ENCODE measurements at regions not wholly inside any gene's neighbourhood (a gene's known extent, or its start where the extent isn't known, plus 50 kb on each side); places are given as distances from the start of the nearest gene placed in this dataset.

DNA sequence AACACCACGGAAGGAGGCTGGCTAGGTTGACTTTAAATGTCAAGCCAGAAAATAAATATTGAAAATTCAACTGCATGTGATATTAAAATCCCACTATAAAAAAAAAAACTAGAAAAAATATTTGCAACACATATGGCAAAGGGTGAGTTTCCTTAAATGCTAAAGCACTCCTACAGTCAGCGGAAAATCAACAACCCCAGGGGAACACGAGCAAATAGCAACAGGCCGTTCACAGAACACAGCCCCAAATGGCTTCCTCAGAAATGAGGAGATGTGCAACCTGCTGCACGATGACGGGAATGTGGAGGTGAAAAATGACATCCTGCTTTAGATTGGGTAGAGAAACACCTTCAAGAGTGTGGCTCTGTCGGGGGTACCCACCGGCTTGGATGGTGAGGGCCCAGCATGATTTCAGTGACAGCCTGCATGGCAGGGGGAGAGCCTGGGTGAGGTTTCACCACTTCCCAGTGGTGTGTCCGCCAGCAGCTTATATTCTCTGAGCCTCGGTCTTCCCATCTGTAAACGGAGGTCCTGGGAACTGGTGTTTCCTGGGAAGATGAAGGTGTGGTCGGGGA, 157.9 kb upstream of the GLI2 start:
- no peaks in the 10 kb centered on the region for H3K9me3 Mint-ChIP-seq
- H3K27me3 ChIP-seq (ENCODE audit: insufficient read depth): peaks cover 72% of the 10 kb centered on the region
- no peak overlapping the region for H3K27ac ChIP-seq (ENCODE audit: low read depth)
- H3K4me3 ChIP-seq: no peak overlapping the region
- H3K4me2 ChIP-seq: no peak overlapping the region
- TF ChIP-seq JUNB (IDR thresholded peaks at IDR 0.05; ENCODE audit: unreplicated experiment): no peak
- TF ChIP-seq ETS1 (IDR thresholded peaks at IDR 0.05): no peak
- no peak for TF ChIP-seq EZH2 (IDR thresholded peaks at IDR 0.05; ENCODE audit: low read depth, unreplicated experiment)
- no peak for TF ChIP-seq NANOG (IDR thresholded peaks at IDR 0.05; ENCODE audit: borderline replicate concordance)
- TF ChIP-seq, protein P1, sequence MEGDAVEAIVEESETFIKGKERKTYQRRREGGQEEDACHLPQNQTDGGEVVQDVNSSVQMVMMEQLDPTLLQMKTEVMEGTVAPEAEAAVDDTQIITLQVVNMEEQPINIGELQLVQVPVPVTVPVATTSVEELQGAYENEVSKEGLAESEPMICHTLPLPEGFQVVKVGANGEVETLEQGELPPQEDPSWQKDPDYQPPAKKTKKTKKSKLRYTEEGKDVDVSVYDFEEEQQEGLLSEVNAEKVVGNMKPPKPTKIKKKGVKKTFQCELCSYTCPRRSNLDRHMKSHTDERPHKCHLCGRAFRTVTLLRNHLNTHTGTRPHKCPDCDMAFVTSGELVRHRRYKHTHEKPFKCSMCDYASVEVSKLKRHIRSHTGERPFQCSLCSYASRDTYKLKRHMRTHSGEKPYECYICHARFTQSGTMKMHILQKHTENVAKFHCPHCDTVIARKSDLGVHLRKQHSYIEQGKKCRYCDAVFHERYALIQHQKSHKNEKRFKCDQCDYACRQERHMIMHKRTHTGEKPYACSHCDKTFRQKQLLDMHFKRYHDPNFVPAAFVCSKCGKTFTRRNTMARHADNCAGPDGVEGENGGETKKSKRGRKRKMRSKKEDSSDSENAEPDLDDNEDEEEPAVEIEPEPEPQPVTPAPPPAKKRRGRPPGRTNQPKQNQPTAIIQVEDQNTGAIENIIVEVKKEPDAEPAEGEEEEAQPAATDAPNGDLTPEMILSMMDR (conservative IDR thresholded peaks at IDR 0.05; ENCODE audit: low read depth in 2 of 2): no peak
- H2AFZ ChIP-seq: no peak overlapping the region
- peaks cover 65% of the 10 kb centered on the region for H3K27me3 Mint-ChIP-seq (ENCODE audit: insufficient read depth, low read depth, poor library complexity)
- ATAC-seq (no peak), DNase-seq (ENCODE audit: low spot score) (no peak)
- no peak overlapping the region for H3K27ac Mint-ChIP-seq
- no peaks in the 10 kb centered on the region for H3K9me2 ChIP-seq (ENCODE audit: insufficient read depth)
- H3K36me3 Mint-ChIP-seq (ENCODE audit: low read depth): no peaks in the 10 kb centered on the region
- peaks cover 22% of the 10 kb centered on the region for H3K4me1 Mint-ChIP-seq
- no peaks in the 10 kb centered on the region for H3K36me3 ChIP-seq (ENCODE audit: insufficient read depth)
- peaks cover 18% of the 10 kb centered on the region for H3K4me1 ChIP-seq (ENCODE audit: insufficient read depth)
- no peaks in the 10 kb centered on the region for H3K79me2 ChIP-seq (replicated peaks; ENCODE audit: insufficient read depth)
- no peak overlapping the region; the same call in 2 of the 3 replicates for H3K4me3 Mint-ChIP-seq
- no peaks in the 10 kb centered on the region for H4K20me1 ChIP-seq (replicated peaks; ENCODE audit: insufficient read depth)
- H3F3A ChIP-seq (replicated peaks; ENCODE audit: low read depth): no peaks in the 10 kb centered on the region

DNA sequence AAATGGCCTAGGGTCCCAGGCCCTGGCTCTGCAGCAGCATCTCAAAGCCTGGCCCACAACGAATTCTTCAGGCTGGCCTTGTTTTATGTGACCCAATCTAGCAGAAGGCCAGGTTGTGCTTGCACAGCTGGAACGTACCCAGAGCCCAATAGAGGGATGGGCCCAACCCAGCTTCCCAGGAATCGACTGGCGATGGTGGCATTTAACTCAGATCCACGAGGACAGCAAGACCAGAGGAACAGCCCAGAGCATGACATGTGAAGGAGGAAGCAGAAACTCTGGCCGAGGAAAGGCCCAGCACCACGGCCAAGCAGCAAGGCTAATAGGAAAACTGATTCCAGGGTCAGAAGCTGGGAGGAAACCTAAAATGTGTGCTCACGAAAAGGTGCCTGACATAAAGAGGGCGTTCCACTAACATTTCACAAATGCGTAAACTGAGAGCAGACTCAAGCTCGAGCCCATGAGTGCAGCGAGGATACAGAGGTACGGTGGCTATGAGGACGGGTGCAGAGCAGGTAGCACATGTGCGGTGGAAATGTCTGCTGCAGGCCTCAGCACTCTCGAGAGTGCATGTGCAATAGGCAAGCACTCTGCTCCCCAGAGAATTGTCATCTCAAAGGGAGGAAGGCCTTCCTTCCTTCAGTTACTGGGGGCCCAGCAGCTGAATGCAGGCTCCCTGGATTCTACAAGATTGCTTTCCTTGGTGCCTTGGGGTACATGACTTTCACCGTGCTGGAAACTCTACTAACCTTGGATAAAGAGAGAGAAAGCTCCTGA, 156.9 kb upstream of the GLI2 start:
- H3K36me3 ChIP-seq (ENCODE audit: insufficient read depth): no peaks in the 10 kb centered on the region
- no peaks in the 10 kb centered on the region for H3F3A ChIP-seq (replicated peaks; ENCODE audit: low read depth)
- H3K4me1 ChIP-seq (ENCODE audit: insufficient read depth): peaks cover 18% of the 10 kb centered on the region
- H3K27ac ChIP-seq (ENCODE audit: low read depth): no peak overlapping the region
- H3K27me3 ChIP-seq (ENCODE audit: insufficient read depth): peaks cover 66% of the 10 kb centered on the region
- no peak overlapping the region for H3K4me2 ChIP-seq
- peaks cover 22% of the 10 kb centered on the region for H3K4me1 Mint-ChIP-seq
- H3K27ac Mint-ChIP-seq: no peak overlapping the region
- H2AFZ ChIP-seq: no peak overlapping the region
- H4K20me1 ChIP-seq (replicated peaks; ENCODE audit: insufficient read depth): no peaks in the 10 kb centered on the region
- no peaks in the 10 kb centered on the region for H3K36me3 Mint-ChIP-seq (ENCODE audit: low read depth)
- H3K9me3 Mint-ChIP-seq: no peaks in the 10 kb centered on the region
- no peak overlapping the region for H3K4me3 ChIP-seq
- no peaks in the 10 kb centered on the region for H3K79me2 ChIP-seq (replicated peaks; ENCODE audit: insufficient read depth)
- TF ChIP-seq NANOG (IDR thresholded peaks at IDR 0.05; ENCODE audit: borderline replicate concordance): no peak
- TF ChIP-seq ZNF331 (CRISPR knock-in tag; IDR thresholded peaks at IDR 0.05; ENCODE audit: low read depth): no peak
- no peak for TF ChIP-seq STAT1 (IDR thresholded peaks at IDR 0.05; ENCODE audit: unreplicated experiment)
- no peak for TF ChIP-seq EZH2phosphoT487 (IDR thresholded peaks at IDR 0.05; ENCODE audit: unreplicated experiment)
- TF ChIP-seq, protein P2, sequence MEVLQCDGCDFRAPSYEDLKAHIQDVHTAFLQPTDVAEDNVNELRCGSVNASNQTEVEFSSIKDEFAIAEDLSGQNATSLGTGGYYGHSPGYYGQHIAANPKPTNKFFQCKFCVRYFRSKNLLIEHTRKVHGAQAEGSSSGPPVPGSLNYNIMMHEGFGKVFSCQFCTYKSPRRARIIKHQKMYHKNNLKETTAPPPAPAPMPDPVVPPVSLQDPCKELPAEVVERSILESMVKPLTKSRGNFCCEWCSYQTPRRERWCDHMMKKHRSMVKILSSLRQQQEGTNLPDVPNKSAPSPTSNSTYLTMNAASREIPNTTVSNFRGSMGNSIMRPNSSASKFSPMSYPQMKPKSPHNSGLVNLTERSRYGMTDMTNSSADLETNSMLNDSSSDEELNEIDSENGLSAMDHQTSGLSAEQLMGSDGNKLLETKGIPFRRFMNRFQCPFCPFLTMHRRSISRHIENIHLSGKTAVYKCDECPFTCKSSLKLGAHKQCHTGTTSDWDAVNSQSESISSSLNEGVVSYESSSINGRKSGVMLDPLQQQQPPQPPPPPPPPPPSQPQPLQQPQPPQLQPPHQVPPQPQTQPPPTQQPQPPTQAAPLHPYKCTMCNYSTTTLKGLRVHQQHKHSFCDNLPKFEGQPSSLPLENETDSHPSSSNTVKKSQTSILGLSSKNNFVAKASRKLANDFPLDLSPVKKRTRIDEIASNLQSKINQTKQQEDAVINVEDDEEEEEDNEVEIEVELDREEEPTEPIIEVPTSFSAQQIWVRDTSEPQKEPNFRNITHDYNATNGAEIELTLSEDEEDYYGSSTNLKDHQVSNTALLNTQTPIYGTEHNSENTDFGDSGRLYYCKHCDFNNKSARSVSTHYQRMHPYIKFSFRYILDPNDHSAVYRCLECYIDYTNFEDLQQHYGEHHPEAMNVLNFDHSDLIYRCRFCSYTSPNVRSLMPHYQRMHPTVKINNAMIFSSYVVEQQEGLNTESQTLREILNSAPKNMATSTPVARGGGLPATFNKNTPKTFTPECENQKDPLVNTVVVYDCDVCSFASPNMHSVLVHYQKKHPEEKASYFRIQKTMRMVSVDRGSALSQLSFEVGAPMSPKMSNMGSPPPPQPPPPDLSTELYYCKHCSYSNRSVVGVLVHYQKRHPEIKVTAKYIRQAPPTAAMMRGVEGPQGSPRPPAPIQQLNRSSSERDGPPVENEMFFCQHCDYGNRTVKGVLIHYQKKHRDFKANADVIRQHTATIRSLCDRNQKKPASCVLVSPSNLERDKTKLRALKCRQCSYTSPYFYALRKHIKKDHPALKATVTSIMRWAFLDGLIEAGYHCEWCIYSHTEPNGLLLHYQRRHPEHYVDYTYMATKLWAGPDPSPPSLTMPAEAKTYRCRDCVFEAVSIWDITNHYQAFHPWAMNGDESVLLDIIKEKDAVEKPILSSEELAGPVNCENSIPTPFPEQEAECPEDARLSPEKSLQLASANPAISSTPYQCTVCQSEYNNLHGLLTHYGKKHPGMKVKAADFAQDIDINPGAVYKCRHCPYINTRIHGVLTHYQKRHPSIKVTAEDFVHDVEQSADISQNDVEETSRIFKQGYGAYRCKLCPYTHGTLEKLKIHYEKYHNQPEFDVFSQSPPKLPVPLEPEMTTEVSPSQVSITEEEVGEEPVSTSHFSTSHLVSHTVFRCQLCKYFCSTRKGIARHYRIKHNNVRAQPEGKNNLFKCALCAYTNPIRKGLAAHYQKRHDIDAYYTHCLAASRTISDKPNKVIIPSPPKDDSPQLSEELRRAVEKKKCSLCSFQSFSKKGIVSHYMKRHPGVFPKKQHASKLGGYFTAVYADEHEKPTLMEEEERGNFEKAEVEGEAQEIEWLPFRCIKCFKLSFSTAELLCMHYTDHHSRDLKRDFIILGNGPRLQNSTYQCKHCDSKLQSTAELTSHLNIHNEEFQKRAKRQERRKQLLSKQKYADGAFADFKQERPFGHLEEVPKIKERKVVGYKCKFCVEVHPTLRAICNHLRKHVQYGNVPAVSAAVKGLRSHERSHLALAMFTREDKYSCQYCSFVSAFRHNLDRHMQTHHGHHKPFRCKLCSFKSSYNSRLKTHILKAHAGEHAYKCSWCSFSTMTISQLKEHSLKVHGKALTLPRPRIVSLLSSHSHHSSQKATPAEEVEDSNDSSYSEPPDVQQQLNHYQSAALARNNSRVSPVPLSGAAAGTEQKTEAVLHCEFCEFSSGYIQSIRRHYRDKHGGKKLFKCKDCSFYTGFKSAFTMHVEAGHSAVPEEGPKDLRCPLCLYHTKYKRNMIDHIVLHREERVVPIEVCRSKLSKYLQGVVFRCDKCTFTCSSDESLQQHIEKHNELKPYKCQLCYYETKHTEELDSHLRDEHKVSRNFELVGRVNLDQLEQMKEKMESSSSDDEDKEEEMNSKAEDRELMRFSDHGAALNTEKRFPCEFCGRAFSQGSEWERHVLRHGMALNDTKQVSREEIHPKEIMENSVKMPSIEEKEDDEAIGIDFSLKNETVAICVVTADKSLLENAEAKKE (CRISPR knock-in tag; IDR thresholded peaks at IDR 0.05): no peak
- TF ChIP-seq ZNF114 (CRISPR knock-in tag; IDR thresholded peaks at IDR 0.05): no peak
- no peak for TF ChIP-seq ETS1 (IDR thresholded peaks at IDR 0.05)
- ATAC-seq: no peak
- H3K27me3 Mint-ChIP-seq (ENCODE audit: insufficient read depth, low read depth, poor library complexity): peaks cover 58% of the 10 kb centered on the region
- no peaks in the 10 kb centered on the region for H3K9me2 ChIP-seq (ENCODE audit: insufficient read depth)
- no peak for DNase-seq (ENCODE audit: low spot score)
- no peak overlapping the region for H3K4me3 Mint-ChIP-seq
